ENCODE measurements at regions not wholly inside any gene's neighbourhood (a gene's known extent, or its start where the extent isn't known, plus 50 kb on each side); places are given as distances from the start of the nearest gene placed in this dataset.

- TF ChIP-seq, protein P1, sequence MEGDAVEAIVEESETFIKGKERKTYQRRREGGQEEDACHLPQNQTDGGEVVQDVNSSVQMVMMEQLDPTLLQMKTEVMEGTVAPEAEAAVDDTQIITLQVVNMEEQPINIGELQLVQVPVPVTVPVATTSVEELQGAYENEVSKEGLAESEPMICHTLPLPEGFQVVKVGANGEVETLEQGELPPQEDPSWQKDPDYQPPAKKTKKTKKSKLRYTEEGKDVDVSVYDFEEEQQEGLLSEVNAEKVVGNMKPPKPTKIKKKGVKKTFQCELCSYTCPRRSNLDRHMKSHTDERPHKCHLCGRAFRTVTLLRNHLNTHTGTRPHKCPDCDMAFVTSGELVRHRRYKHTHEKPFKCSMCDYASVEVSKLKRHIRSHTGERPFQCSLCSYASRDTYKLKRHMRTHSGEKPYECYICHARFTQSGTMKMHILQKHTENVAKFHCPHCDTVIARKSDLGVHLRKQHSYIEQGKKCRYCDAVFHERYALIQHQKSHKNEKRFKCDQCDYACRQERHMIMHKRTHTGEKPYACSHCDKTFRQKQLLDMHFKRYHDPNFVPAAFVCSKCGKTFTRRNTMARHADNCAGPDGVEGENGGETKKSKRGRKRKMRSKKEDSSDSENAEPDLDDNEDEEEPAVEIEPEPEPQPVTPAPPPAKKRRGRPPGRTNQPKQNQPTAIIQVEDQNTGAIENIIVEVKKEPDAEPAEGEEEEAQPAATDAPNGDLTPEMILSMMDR (IDR thresholded peaks at IDR 0.05) = no peak
- DNase-seq = no peak
- CTCF ChIA-PET = interaction anchor here (1.5 kb wide), 1 partner anchor 44 kb away, joined by 3 read pairs; no protein-coding TSS in a partner anchor
- intact Hi-C loops (cut with micrococcal nuclease) = no loop called here
- no peaks in the 10 kb centered on the region for H3K9me3 Mint-ChIP-seq
- ATAC-seq = no peak
- no peak overlapping the region for H3K4me3 Mint-ChIP-seq
- H3K27me3 Mint-ChIP-seq = peaks cover 9% of the 10 kb centered on the region
- no peaks in the 10 kb centered on the region for H3K36me3 Mint-ChIP-seq (ENCODE audit: low read depth)
- H3K27ac Mint-ChIP-seq = no peak overlapping the region
- POLR2A ChIA-PET = interaction anchor here (1.2 kb wide), 1 partner anchor 18 kb away, joined by 4 read pairs; no protein-coding TSS in a partner anchor
- peaks cover 29% of the 10 kb centered on the region for H3K4me1 Mint-ChIP-seq (ENCODE audit: low read depth)
Measured at GRCh38 chr6:151721146-151721545, 86.3 kb upstream of the ESR1 start.

- no peak for ATAC-seq
- no peak overlapping the region for H3K27ac Mint-ChIP-seq
- no peaks in the 10 kb centered on the region for H3K9me3 Mint-ChIP-seq
- POLR2A ChIA-PET = no interaction called here
- peaks cover 29% of the 10 kb centered on the region for H3K4me1 Mint-ChIP-seq (ENCODE audit: low read depth)
- no peak overlapping the region for H3K4me3 Mint-ChIP-seq
- DNase-seq = no peak
- TF ChIP-seq, protein P1 (IDR thresholded peaks at IDR 0.05) = no peak
- CTCF ChIA-PET = interaction anchor here (1.5 kb wide), 1 partner anchor 43 kb away, joined by 3 read pairs; no protein-coding TSS in a partner anchor
- no peaks in the 10 kb centered on the region for H3K36me3 Mint-ChIP-seq (ENCODE audit: low read depth)
- H3K27me3 Mint-ChIP-seq = peaks cover 9% of the 10 kb centered on the region
- intact Hi-C loops (cut with micrococcal nuclease) = no loop called here
Measured at GRCh38 chr6:151721671-151722070, 85.8 kb upstream of the ESR1 start.

- TF ChIP-seq, protein P1 (IDR thresholded peaks at IDR 0.05) = no peak
- H3K27me3 Mint-ChIP-seq = peaks cover 9% of the 10 kb centered on the region
- H3K9me3 Mint-ChIP-seq = no peaks in the 10 kb centered on the region
- ATAC-seq = no peak
- H3K4me1 Mint-ChIP-seq (ENCODE audit: low read depth) = peaks cover 29% of the 10 kb centered on the region
- CTCF ChIA-PET = interaction anchor here (1.5 kb wide), 1 partner anchor 43 kb away, joined by 3 read pairs; no protein-coding TSS in a partner anchor
- DNase-seq = no peak
- POLR2A ChIA-PET = no interaction called here
- H3K27ac Mint-ChIP-seq = no peak overlapping the region
- intact Hi-C loops (cut with micrococcal nuclease) = no loop called here
- H3K4me3 Mint-ChIP-seq = no peak overlapping the region
- no peaks in the 10 kb centered on the region for H3K36me3 Mint-ChIP-seq (ENCODE audit: low read depth)
Measured at GRCh38 chr6:151722342-151722741, 85.1 kb upstream of the ESR1 start.

DNA sequence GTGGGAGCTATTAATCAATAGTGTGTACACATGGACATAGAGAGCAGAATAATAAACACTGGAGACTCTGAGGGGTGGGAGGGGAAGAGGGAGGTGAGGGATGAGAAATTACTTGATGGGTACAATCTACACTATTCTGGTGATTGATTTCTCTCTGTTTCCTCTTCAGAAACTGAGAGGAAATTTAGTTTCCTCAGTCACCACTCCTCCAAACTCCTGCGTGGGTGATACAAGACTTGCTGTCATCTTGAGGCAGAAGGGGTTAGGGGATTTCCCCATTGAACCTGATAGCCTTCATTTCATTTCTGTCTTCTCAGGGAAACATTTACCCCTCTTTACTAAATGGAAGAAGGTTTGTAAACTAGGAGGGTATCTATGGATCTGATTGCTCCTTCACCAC is 84.3 kb upstream of the ESR1 start:
- intact Hi-C loops (cut with micrococcal nuclease) = no loop called here
- peak; percentile 75 for DNase-seq
- ATAC-seq = peak; percentile 96

DNA sequence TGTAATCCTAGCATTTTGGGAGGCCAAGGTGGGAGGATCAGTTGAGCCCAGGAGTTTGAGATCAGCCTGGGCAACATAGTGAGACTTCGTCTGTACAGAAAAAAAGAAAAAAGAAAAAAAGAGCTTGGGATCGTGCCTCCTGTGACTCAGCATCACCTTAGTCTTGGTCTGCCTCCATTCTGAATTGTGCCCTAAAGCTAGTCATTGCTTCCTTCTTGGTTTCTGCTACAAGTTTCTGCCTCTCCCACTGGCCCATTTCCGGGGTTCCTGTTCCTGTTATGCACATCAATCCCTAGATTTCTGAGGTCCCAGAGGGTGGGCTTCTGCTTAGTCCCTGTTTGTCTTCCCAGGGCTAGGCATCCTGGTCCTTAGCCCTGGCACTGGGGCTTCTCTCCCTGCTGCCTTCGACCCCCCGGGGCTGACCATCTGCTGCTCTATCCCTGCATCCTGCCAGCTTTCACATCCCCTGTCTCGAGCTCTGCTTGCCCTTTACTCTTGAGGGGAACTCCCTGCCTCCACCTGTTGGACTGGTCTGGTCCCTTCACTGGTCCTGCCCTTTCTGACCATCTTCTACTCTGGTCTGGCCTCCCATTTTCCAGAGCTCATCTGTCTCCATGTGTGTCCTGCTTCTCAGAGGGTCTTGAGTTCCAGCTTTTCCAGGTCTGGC is 77.5 kb upstream of the ESR1 start:
- H3K27ac Mint-ChIP-seq = no peak overlapping the region
- intact Hi-C loops (cut with micrococcal nuclease) = no loop called here
- no peaks in the 10 kb centered on the region for H3K36me3 Mint-ChIP-seq (ENCODE audit: low read depth)
- ATAC-seq (no peak), DNase-seq (no peak)
- CTCF ChIA-PET = interaction anchor here (0.7 to 2.4 kb wide), 2 partner anchors 35 to 54 kb away, joined by 3 to 11 read pairs; no protein-coding TSS in a partner anchor
- no peak overlapping the region for H3K4me3 Mint-ChIP-seq
- peaks cover 4% of the 10 kb centered on the region for H3K27me3 Mint-ChIP-seq
- POLR2A ChIA-PET = no interaction called here
- peaks cover 6% of the 10 kb centered on the region for H3K4me1 Mint-ChIP-seq (ENCODE audit: low read depth)
- TF ChIP-seq, protein P1 (IDR thresholded peaks at IDR 0.05) = no peak
- H3K9me3 Mint-ChIP-seq = peaks cover 3% of the 10 kb centered on the region

More for the DNA sequence above, 84.3 kb upstream of the ESR1 start:
- Mint-ChIP-seq H3K27ac (peak overlapping the region; percentile 29), H3K36me3 (ENCODE audit: low read depth) (no peaks in the 10 kb centered on the region), H3K27me3 (peaks cover 9% of the 10 kb centered on the region), H3K4me1 (ENCODE audit: low read depth) (peaks cover 29% of the 10 kb centered on the region), H3K9me3 (no peaks in the 10 kb centered on the region), H3K4me3 (no peak overlapping the region)
- ChIA-PET CTCF (no interaction called here), POLR2A (no interaction called here)
- TF ChIP-seq, protein P1 (IDR thresholded peaks at IDR 0.05) = no peak
